Psoas muscle (tissue), 7 donors: ENCODE measurements at regions not wholly inside any gene's neighbourhood (a gene's known extent, or its start where the extent isn't known, plus 50 kb on each side); places are given as distances from the start of the nearest gene placed in this dataset.

Source experiments
- ATAC-seq, 4 donors: fragments of 200-7000 bp; cut with Tn5 transposase; one replicate each; pipeline ENCODE4 v1.9.1; 2020; ENCODE audit warnings: moderate library complexity in 3 of 4, mild to moderate bottlenecking in 2 of 4
- DNase-seq, 2 donors: peaks; one replicate each; pipeline ENCODE4 v3.0.0-alpha.2; 2020
- H3K27ac ChIP-seq: fragments of 200-600 bp; one replicate; pipeline ENCODE4 v1.8.0; 2022
- H3K27me3 ChIP-seq, 3 donors: fragments of 200-600 bp in 1 of 3; one replicate each; pipeline versions ENCODE4 v1.6.1 to v1.8.0; 2013 to 2022; ENCODE audit warnings: low read length in 2 of 3, mild to moderate bottlenecking in 2 of 3, moderate library complexity in 1 of 3; ENCODE audit not compliant: insufficient read depth in 3 of 3
- H3K36me3 ChIP-seq, 2 donors: fragments of 200-600 bp in 1 of 2; one replicate each; pipeline versions ENCODE4 v1.6.1 to v1.8.0; 2013 to 2022; ENCODE audit warnings: low read depth in 1 of 2, mild to moderate bottlenecking in 1 of 2, moderate library complexity in 1 of 2; ENCODE audit not compliant: insufficient read depth in 1 of 2
- H3K4me1 ChIP-seq: fragments of 200-600 bp; one replicate; pipeline ENCODE4 v1.8.0; 2022
- H3K4me3 ChIP-seq: fragments of 200-600 bp; one replicate; pipeline ENCODE4 v1.8.0; 2022; ENCODE audit warnings: mild to moderate bottlenecking
- H3K9me3 ChIP-seq: fragments of 200-600 bp; one replicate; pipeline ENCODE4 v1.8.0; 2022
- CTCF ChIP-seq: fragments of 200-600 bp; IDR thresholded peaks from one replicate; pipeline ENCODE4 v1.8.0; 2022; ENCODE audit warnings: antibody characterized with exemption
- WGBS, 3 donors: extraction: QIAGEN DNeasy Blood & Tissue Kit; methylation state at CpG; one replicate each; pipeline versions ENCODE4 v1.1.6 to v1.1.7; 2013; 5-methylcytosine and 5-hydroxymethylcytosine counted together
- intact Hi-C, 2 donors: fragments of 100-400 bp; cut with DNase I; formaldehyde crosslinking; loops; one replicate each; pipeline versions ENCODE4 v1.11.0 to v1.14.2; 2022
- donor health status: healthy with polysubstance abuse.
- donor health status: DM: no; HTN: no; CAD: no; lungs with moderate emphysema.
- donor health status: Bipolar disorder and iron deficiency.
- donor health status: healthy.
- donor health status: DM: yes; HTN: yes; CAD: no.
- donor health status: DM: no; HTN: no; CAD: no.
- donor health status: DM: yes; HTN: yes; CAD: no.

GRCh38 chr15:70309716-70310115 lies 212.0 kb upstream of the TLE3 start:
- Histone ChIP-seq H3K9me3 (peaks cover 6% of the 10 kb centered on the region), H3K27ac (no peak overlapping the region), H3K4me3 (no peak overlapping the region), H3K27me3 (peaks cover 0 to 21% (median 3%) of the 10 kb centered on the region in 3 donors), H3K36me3 (no peaks in the 10 kb centered on the region), H3K4me1 (no peaks in the 10 kb centered on the region)
- 38 to 44% (median 43%) methylated on average over 4 of the region's 4 CpGs for WGBS, 3 donors
- intact Hi-C loops, result no loop called here
- DNase-seq, result no peak
- ATAC-seq, result no peak
- no peak for TF ChIP-seq CTCF

GRCh38 chr15:70308735-70309434 lies 211.2 kb upstream of the TLE3 start:
- intact Hi-C loops, result no loop called here
- H3K4me1 ChIP-seq, result no peaks in the 10 kb centered on the region
- no peak overlapping the region for H3K27ac ChIP-seq
- no peak for TF ChIP-seq CTCF
- ATAC-seq (no peak), DNase-seq (no peak)
- peaks cover 0 to 21% (median 2%) of the 10 kb centered on the region in 3 donors for H3K27me3 ChIP-seq
- H3K4me3 ChIP-seq, result no peak overlapping the region
- WGBS, 3 donors, result 75 to 80% (median 78%) methylated on average over 9 of the region's 9 CpGs
- H3K36me3 ChIP-seq, result no peaks in the 10 kb centered on the region
- peaks cover 8% of the 10 kb centered on the region for H3K9me3 ChIP-seq

- DNase-seq (no peak), ATAC-seq (no peak)
- no peak for TF ChIP-seq CTCF
- Histone ChIP-seq H3K27ac (no peak overlapping the region), H3K27me3 (peaks cover 0 to 21% (median 0%) of the 10 kb centered on the region in 3 donors), H3K9me3 (peaks cover 8% of the 10 kb centered on the region), H3K4me1 (no peaks in the 10 kb centered on the region), H3K36me3 (no peaks in the 10 kb centered on the region), H3K4me3 (no peak overlapping the region)
- intact Hi-C loops, result no loop called here
- 52 to 69% (median 63%) methylated on average over 4 of the region's 4 CpGs for WGBS, 3 donors
Measured at GRCh38 chr15:70308011-70308734, 210.5 kb upstream of the TLE3 start.

GRCh38 chr15:70306582-70306981 lies 208.9 kb upstream of the TLE3 start:
- Histone ChIP-seq H3K9me3 (peaks cover 8% of the 10 kb centered on the region), H3K36me3 (no peaks in the 10 kb centered on the region), H3K27ac (no peak overlapping the region), H3K27me3 (peaks cover 0 to 10% (median 0%) of the 10 kb centered on the region in 3 donors), H3K4me3 (no peak overlapping the region), H3K4me1 (no peaks in the 10 kb centered on the region)
- TF ChIP-seq CTCF, result no peak
- DNase-seq (no peak), ATAC-seq (no peak)
- WGBS, 3 donors, result 93 to 97% (median 93%) methylated on average over 4 of the region's 4 CpGs
- intact Hi-C loops, result no loop called here
